WTC11 (cell line): ENCODE measurements at regions not wholly inside any gene's neighbourhood (a gene's known extent, or its start where the extent isn't known, plus 50 kb on each side); places are given as distances from the start of the nearest gene placed in this dataset.

Experiments
- ELF4 ChIP-seq: sonication (generic); formaldehyde crosslinking; IDR thresholded peaks from 2 replicates; pipeline ENCODE4 v1.8.1; 2022; ENCODE audit warnings: low read depth, mild to moderate bottlenecking, moderate library complexity, missing genetic modification reagents
- ESRRA ChIP-seq: sonication (generic); formaldehyde crosslinking; IDR thresholded peaks from 2 replicates; pipeline ENCODE4 v1.8.1; 2022; ENCODE audit warnings: mild to moderate bottlenecking, missing genetic modification reagents, borderline replicate concordance
- JUN ChIP-seq: sonication (generic); formaldehyde crosslinking; IDR thresholded peaks from 2 replicates; pipeline ENCODE4 v1.8.0; 2023; ENCODE audit warnings: mild to moderate bottlenecking, missing genetic modification reagents
- NFYB ChIP-seq: sonication (generic); formaldehyde crosslinking; conservative IDR thresholded peaks from 2 replicates; pipeline ENCODE4 v1.8.0; 2022; ENCODE audit warnings: low read depth, missing genetic modification reagents
- NR2C2 ChIP-seq: sonication (generic); formaldehyde crosslinking; IDR thresholded peaks from 2 replicates; pipeline ENCODE4 v1.8.0; 2022; ENCODE audit warnings: mild to moderate bottlenecking, missing genetic modification reagents
- RELA ChIP-seq: sonication (generic); formaldehyde crosslinking; IDR thresholded peaks from 2 replicates; pipeline ENCODE4 v1.8.1; 2022; ENCODE audit warnings: missing genetic modification reagents, mild to moderate bottlenecking, borderline replicate concordance
- ZNF121 ChIP-seq: sonication (generic); formaldehyde crosslinking; IDR thresholded peaks from 2 replicates; pipeline ENCODE4 v1.8.0; 2023; ENCODE audit warnings: missing genetic modification reagents
- TF ChIP-seq, protein P1 (sequence below): fragments of 200-600 bp; IDR thresholded peaks from 2 replicates; pipeline ENCODE4 v1.8.0; 2022; ENCODE audit warnings: antibody characterized with exemption
- TF ChIP-seq, protein P2 (sequence below): sonication (generic); formaldehyde crosslinking; IDR thresholded peaks from 2 replicates; pipeline ENCODE4 v1.8.0; 2022; ENCODE audit warnings: missing genetic modification reagents
- TF ChIP-seq, protein P3 (sequence below): sonication (generic); formaldehyde crosslinking; IDR thresholded peaks from 2 replicates; pipeline ENCODE4 v1.8.1; 2023; ENCODE audit warnings: mild to moderate bottlenecking, missing genetic modification reagents, moderate library complexity

DNA sequence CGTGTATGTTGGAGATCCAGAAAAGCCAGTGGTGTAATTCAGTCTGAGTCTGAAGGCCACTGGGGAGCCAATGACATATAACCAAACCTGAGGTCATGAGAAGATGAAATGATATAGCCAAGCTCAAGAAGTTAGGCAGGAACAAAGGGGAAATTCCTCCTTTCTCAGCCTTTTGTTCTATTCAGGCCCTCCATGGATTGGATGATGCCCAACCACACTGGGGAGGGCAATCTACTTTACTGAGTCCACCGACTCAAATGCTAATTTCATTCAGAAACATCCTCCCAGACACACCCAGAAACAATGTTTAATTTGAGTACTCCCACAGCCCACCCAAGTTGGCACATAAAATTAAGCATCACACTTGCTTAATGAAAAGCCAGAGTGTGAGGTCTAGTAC, 183.6 kb downstream of the GJA1 start:
- TF ChIP-seq ZNF121 (CRISPR knock-in tag) = no peak
- TF ChIP-seq, protein P1, sequence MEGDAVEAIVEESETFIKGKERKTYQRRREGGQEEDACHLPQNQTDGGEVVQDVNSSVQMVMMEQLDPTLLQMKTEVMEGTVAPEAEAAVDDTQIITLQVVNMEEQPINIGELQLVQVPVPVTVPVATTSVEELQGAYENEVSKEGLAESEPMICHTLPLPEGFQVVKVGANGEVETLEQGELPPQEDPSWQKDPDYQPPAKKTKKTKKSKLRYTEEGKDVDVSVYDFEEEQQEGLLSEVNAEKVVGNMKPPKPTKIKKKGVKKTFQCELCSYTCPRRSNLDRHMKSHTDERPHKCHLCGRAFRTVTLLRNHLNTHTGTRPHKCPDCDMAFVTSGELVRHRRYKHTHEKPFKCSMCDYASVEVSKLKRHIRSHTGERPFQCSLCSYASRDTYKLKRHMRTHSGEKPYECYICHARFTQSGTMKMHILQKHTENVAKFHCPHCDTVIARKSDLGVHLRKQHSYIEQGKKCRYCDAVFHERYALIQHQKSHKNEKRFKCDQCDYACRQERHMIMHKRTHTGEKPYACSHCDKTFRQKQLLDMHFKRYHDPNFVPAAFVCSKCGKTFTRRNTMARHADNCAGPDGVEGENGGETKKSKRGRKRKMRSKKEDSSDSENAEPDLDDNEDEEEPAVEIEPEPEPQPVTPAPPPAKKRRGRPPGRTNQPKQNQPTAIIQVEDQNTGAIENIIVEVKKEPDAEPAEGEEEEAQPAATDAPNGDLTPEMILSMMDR = no peak
- TF ChIP-seq ESRRA (CRISPR knock-in tag) = no peak
- no peak for TF ChIP-seq NFYB
- no peak for TF ChIP-seq NR2C2 (CRISPR knock-in tag)
- no peak for TF ChIP-seq ELF4 (CRISPR knock-in tag)
- TF ChIP-seq, protein P2, sequence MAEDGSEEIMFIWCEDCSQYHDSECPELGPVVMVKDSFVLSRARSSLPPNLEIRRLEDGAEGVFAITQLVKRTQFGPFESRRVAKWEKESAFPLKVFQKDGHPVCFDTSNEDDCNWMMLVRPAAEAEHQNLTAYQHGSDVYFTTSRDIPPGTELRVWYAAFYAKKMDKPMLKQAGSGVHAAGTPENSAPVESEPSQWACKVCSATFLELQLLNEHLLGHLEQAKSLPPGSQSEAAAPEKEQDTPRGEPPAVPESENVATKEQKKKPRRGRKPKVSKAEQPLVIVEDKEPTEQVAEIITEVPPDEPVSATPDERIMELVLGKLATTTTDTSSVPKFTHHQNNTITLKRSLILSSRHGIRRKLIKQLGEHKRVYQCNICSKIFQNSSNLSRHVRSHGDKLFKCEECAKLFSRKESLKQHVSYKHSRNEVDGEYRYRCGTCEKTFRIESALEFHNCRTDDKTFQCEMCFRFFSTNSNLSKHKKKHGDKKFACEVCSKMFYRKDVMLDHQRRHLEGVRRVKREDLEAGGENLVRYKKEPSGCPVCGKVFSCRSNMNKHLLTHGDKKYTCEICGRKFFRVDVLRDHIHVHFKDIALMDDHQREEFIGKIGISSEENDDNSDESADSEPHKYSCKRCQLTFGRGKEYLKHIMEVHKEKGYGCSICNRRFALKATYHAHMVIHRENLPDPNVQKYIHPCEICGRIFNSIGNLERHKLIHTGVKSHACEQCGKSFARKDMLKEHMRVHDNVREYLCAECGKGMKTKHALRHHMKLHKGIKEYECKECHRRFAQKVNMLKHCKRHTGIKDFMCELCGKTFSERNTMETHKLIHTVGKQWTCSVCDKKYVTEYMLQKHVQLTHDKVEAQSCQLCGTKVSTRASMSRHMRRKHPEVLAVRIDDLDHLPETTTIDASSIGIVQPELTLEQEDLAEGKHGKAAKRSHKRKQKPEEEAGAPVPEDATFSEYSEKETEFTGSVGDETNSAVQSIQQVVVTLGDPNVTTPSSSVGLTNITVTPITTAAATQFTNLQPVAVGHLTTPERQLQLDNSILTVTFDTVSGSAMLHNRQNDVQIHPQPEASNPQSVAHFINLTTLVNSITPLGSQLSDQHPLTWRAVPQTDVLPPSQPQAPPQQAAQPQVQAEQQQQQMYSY (CRISPR knock-in tag) = no peak
- no peak for TF ChIP-seq JUN (CRISPR knock-in tag)
- no peak for TF ChIP-seq RELA (CRISPR knock-in tag)
- TF ChIP-seq, protein P3, sequence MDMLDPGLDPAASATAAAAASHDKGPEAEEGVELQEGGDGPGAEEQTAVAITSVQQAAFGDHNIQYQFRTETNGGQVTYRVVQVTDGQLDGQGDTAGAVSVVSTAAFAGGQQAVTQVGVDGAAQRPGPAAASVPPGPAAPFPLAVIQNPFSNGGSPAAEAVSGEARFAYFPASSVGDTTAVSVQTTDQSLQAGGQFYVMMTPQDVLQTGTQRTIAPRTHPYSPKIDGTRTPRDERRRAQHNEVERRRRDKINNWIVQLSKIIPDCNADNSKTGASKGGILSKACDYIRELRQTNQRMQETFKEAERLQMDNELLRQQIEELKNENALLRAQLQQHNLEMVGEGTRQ (CRISPR knock-in tag) = no peak
